Ecto neural progenitor cell (in vitro differentiated cells): ENCODE measurements at regions not wholly inside any gene's neighbourhood (a gene's known extent, or its start where the extent isn't known, plus 50 kb on each side); places are given as distances from the start of the nearest gene placed in this dataset.
"Not testable (repeated sequence)": the region's sequence is repeated elsewhere in the genome, so short reads cannot be mapped to it uniquely, and the experiment has no call there.

ENCODE experiments used
- DNase-seq: peaks from one replicate; pipeline ENCODE4 v3.0.0-alpha.2; 2018; ENCODE audit warnings: low spot score

- DNase-seq: no peak
Measured at GRCh38 chr1:234776256-234776875, 166.4 kb upstream of the IRF2BP2 start.

- DNase-seq: no peak
Measured at GRCh38 chr1:234775477-234776246, 165.7 kb upstream of the IRF2BP2 start.

GRCh38 chr1:234774971-234775370, 165.0 kb upstream of the IRF2BP2 start:
- DNase-seq: no peak

- DNase-seq: no peak
Measured at GRCh38 chr1:234773936-234774677, 164.1 kb upstream of the IRF2BP2 start.

- DNase-seq: no peak
Measured at GRCh38 chr1:234772345-234773147, 162.6 kb upstream of the IRF2BP2 start.

GRCh38 chr1:234771642-234772344, 161.8 kb upstream of the IRF2BP2 start:
- DNase-seq: no peak

GRCh38 chr1:234770924-234771540, 161.1 kb upstream of the IRF2BP2 start:
- no peak for DNase-seq

- peak; percentile 67 for DNase-seq
Measured at GRCh38 chr1:234769986-234770795, 160.2 kb upstream of the IRF2BP2 start.

- DNase-seq: no peak
Measured at GRCh38 chr1:234769284-234769985, 159.5 kb upstream of the IRF2BP2 start.

GRCh38 chr1:234768569-234769283, 158.7 kb upstream of the IRF2BP2 start:
- DNase-seq: no peak

- DNase-seq: no peak
Measured at GRCh38 chr1:234768171-234768568, 158.2 kb upstream of the IRF2BP2 start.

- DNase-seq: no peak
Measured at GRCh38 chr1:234765672-234766071, 155.7 kb upstream of the IRF2BP2 start.

GRCh38 chr1:234765181-234765580, 155.2 kb upstream of the IRF2BP2 start:
- DNase-seq: no peak

GRCh38 chr1:234763910-234764309, 153.9 kb upstream of the IRF2BP2 start:
- DNase-seq: no peak

- no peak for DNase-seq
Measured at GRCh38 chr1:234763367-234763766, 153.4 kb upstream of the IRF2BP2 start.

- not testable (repeated sequence) for DNase-seq
Measured at GRCh38 chr1:234762127-234762526, 152.1 kb upstream of the IRF2BP2 start.

GRCh38 chr1:234760303-234760723, 150.3 kb upstream of the IRF2BP2 start:
- no peak for DNase-seq

- DNase-seq: no peak
Measured at GRCh38 chr1:234759888-234760287, 149.9 kb upstream of the IRF2BP2 start.

GRCh38 chr1:234758851-234759250, 148.9 kb upstream of the IRF2BP2 start:
- no peak for DNase-seq
